ENCODE measurements at regions not wholly inside any gene's neighbourhood (a gene's known extent, or its start where the extent isn't known, plus 50 kb on each side); places are given as distances from the start of the nearest gene placed in this dataset.

DNA sequence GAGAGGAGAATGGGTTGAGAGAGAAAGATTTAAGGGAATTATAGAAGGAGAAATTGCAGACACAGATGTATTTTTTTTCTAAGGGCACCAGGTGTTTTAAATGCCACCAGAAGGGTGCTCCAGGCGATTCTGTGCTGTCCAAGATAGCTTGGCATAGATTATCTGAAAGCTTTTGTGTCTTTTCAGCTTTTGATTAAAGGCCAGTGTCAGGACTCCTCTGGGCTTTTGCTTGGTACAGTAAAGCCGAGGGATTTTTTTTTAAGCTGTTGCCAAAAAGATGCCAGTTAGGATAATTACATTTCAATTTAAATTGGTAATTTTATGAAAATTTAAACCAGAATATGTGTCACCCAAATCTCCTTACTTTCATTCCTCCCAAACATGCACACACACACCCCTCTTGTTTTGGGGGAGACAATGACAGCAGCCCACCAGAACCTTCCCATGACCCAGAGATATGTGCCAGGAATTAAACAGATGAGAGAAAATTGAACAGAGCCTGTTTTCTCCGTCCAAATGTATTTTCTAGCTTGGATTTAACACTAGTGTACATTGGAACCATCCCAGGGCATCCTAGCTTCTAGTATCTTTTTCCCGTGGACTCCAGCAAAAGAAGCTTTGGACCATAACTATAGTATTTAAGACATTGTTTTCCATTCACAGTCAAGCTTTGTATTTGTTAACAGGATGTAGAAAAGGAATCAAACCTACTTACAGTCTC lies 670.7 kb upstream of the CXADR start:
- TF ChIP-seq, protein P1, sequence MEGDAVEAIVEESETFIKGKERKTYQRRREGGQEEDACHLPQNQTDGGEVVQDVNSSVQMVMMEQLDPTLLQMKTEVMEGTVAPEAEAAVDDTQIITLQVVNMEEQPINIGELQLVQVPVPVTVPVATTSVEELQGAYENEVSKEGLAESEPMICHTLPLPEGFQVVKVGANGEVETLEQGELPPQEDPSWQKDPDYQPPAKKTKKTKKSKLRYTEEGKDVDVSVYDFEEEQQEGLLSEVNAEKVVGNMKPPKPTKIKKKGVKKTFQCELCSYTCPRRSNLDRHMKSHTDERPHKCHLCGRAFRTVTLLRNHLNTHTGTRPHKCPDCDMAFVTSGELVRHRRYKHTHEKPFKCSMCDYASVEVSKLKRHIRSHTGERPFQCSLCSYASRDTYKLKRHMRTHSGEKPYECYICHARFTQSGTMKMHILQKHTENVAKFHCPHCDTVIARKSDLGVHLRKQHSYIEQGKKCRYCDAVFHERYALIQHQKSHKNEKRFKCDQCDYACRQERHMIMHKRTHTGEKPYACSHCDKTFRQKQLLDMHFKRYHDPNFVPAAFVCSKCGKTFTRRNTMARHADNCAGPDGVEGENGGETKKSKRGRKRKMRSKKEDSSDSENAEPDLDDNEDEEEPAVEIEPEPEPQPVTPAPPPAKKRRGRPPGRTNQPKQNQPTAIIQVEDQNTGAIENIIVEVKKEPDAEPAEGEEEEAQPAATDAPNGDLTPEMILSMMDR (conservative IDR thresholded peaks at IDR 0.05): no peak
- no peak for TF ChIP-seq ZFX (IDR thresholded peaks at IDR 0.05)
- H3K27ac ChIP-seq: no peak overlapping the region

DNA sequence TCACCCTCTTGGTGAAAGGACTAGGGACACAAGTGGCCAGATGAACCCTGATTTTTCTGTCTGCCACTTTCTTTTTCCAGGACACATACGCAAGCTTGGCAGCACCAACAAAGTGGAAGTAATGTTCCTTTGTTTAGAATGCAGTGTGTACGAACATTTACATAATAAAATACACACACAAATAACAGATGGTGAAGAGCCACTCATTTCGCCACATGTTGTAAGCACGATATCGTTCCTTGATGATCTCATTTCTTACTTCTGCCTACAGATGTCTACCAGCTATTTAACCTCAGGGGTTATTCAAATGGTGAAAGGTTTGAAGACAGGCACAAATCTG lies 670.2 kb upstream of the CXADR start:
- no peak overlapping the region for H3K27ac ChIP-seq
- TF ChIP-seq ZFX (IDR thresholded peaks at IDR 0.05): no peak
- TF ChIP-seq, protein P1 (conservative IDR thresholded peaks at IDR 0.05): no peak

DNA sequence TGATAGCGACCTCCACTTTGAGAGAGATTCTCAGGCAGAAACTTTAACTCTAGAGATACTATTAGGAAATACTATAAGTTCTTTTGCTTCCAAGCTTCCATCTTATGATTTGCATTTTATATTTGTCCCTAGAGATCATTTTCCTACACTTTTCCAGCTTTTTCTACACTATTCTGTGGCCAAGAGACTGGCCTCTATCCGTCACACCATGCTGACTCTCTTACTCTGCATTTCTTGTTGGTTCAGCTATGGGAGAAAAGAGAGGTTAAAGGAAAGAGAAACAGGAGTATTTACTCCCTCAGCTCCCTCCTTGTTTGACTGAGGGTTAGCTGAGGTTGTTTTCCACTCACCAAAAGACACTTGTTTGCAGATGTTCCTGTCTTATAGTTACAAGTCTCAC lies 665.6 kb upstream of the CXADR start:
- H3K27ac ChIP-seq: no peak overlapping the region
- TF ChIP-seq ZFX (IDR thresholded peaks at IDR 0.05): no peak
- TF ChIP-seq, protein P1 (conservative IDR thresholded peaks at IDR 0.05): no peak

DNA sequence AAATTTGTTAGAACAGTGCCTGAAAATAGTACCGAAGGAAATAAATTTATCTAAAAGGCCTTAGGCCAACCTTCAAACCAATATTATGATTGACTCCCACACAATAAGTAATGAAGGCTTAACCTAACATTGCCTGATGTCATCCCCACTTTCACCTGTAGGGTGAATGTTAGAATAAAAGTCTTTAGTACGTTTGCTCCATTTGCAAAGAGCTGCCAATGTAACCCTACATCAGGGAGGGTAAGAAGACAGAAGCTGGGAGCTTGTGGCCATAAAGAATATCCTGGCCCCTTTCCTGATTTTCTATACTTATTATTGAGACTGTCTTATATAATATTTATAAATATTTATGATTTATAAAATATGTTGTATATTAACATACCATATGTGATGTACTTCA lies 661.8 kb upstream of the CXADR start:
- TF ChIP-seq, protein P1 (conservative IDR thresholded peaks at IDR 0.05): no peak; the same call in 1 of the 2 replicates
- TF ChIP-seq ZFX (IDR thresholded peaks at IDR 0.05): no peak
- no peak overlapping the region for H3K27ac ChIP-seq

DNA sequence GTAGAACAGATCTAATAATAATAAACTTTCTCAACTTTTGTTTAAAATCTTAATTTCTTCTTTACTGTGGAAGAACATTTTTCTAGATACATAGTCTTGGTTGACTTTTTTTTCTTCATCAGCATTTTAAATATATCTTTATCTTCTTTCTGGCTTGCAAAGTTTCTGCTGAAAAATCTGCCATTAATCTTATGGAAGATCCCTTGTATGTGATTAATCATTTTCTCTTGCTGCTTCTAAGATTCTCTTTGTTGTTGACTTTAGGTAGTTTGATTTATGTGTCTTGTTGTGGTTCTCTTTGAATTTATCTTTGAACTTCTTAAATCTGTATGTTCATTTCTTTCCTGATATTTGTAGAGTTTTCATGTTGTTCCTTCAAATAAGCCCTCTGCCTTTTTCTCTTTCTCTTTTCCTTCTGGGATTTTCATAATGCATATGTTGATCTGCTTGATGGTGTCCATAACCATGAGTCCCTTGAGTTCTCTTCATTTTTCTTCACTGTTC lies 657.6 kb upstream of the CXADR start:
- no peak overlapping the region for H3K27ac ChIP-seq
- no peak for TF ChIP-seq ZFX (IDR thresholded peaks at IDR 0.05)
- TF ChIP-seq, protein P1 (conservative IDR thresholded peaks at IDR 0.05): no peak

DNA sequence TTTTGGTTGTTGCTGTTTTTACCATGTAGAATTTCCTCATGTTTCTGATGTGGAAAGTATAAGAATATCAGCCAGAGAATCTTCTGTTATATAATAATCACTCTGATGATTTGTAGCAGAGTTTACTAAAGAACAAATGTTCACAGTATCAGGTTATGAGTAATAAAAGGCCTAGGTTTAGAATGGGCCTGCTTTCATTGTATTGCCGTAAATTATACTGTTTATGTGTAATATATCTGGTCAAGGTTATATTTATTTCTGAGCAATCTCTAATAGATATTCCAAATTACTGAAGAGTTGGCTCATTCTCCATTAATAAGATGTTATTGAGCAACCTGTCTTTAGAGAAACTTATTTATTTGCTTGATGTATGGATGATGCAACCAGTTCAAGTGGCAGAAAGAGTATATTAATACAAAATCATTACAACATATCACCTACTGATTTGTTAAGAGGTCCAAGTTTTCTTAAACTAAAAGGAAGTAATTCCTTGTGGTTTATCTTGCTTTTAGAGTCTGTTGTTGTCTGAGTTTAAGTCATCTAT lies 649.4 kb upstream of the CXADR start:
- H3K27ac ChIP-seq: no peak overlapping the region
- TF ChIP-seq, protein P1 (conservative IDR thresholded peaks at IDR 0.05): no peak
- TF ChIP-seq ZFX (IDR thresholded peaks at IDR 0.05): no peak

DNA sequence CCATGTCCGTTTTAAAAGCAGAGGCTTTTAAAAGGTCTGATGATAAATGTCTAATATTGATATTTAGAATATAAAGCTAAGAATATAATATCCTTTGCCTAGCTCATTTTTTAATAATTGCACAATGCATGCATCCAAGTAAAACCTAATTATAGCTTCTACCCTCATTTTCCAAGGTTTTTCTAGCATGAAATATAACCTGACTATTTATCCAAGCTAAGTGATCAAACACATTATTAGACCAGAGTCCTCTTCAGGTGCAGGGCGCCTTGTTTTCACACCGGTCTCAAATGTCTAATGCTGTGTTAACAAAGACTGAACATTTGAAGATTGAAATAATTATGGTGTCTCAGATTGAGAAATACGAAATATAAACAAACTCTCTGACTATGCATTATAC lies 648.9 kb upstream of the CXADR start:
- no peak overlapping the region for H3K27ac ChIP-seq
- TF ChIP-seq, protein P1 (conservative IDR thresholded peaks at IDR 0.05): no peak
- TF ChIP-seq ZFX (IDR thresholded peaks at IDR 0.05): no peak

Data from C4-2B (cell line).